ENCODE measurements at regions not wholly inside any gene's neighbourhood (a gene's known extent, or its start where the extent isn't known, plus 50 kb on each side); places are given as distances from the start of the nearest gene placed in this dataset.

DNA sequence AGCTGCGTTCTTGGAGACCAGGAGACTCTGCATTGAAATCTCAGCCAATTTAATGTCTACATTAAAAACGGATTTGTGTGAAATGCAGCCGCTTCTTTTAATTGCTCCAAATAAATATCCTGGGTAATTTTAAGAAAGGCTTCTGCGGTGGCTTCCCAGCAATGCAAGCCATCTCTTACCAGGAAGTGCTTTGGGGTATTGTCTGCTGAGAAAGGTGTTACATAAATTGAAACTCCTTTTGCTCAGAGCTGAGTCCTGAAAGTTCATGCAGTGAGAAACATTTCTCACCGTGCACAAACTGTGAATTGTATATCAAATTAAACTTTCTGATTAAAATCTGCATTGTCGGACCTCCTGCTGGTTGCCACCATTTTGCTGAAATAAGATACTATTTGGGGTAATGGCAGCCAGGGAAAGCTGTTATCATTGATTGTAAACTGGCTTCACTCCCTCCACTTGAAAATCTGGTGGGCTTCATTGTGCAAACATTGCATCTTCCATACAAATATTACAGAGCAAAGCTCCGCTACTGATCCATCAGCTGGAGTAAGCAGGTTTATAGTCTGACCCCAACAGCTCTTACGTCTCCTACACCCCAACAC, 59.5 kb downstream of the ZIC5 start:
- DNase-seq (ENCODE audit: low spot score), result no peak

DNA sequence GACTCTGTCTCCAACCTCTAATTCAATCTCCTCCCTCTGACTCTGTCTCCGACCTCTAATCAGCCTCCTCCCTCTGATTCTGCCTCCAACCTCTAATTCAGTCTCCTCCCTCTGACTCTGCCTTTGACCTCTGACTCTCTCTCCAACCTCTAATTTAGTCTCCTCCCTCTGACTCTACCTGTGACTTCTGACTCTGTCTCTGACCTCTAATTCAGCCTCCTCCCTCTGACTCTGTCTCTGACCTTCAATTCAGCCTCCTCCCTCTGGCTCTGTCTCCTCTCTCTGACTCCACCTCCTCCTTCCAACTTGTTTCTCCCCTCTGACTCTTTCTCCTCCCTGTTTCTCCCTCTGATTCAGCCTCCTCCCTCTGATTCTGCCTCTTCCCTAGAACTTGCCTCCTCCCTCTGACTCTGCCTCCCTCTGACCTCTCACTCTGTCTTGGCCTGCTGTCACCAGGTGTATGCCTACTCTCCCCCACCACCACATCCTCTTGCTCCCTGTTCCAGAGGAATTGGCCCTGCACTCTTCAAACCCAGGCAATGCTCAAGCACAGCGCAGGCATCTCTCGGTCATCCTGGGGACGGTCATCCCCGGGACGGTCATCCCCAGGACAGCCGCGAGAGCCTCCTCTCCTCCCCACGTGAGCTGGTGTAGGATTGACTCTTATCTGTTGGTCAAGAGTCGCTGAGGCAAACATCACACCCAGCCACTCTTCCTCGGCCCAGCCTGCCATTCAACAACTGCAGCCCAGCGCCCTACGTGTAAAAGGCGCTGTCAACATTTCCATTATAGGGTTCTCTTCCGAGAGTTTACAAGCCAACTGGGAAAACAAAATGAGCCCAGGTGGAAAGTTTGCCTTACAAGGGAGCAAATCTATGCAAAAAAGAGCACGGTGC, 60.2 kb downstream of the ZIC5 start:
- no peak for DNase-seq (ENCODE audit: low spot score)

DNA sequence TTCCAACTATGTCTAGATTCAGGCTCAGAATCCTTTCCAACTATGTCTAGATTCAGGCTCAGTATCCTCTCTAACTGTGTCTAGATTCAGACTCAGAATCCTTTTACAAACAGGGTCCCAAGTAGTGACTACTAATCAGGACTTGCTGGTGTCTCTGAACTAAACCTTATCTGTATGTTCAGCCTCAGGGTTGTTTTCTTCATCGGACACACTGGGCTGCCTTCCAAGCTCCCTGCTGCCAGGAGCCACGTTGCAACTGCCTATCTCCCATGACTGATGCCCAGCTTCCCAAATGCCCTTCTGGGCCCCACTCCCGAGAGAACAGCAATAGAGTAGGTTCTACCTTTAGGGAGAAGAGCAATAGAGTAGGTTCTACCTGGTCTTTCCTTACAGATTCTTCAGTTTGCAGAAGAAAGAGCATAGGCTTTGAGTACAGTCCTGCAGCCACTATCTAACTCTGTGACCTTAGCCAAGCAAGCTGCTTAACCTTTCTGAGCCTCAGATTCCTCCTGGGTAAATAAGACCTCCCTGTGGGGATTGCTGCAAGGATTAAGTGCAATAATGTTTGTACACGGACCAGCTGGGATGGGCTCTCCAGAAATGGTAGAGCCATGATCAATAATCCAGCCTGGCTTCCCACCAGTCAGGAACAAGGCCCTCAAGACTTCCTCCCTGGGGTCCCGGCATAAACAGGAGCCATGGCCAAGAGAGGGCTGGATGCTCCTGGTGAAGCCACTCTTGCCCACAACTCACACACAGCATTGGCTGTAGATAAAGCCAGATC, 61.5 kb downstream of the ZIC5 start:
- DNase-seq (ENCODE audit: low spot score), result no peak

DNA sequence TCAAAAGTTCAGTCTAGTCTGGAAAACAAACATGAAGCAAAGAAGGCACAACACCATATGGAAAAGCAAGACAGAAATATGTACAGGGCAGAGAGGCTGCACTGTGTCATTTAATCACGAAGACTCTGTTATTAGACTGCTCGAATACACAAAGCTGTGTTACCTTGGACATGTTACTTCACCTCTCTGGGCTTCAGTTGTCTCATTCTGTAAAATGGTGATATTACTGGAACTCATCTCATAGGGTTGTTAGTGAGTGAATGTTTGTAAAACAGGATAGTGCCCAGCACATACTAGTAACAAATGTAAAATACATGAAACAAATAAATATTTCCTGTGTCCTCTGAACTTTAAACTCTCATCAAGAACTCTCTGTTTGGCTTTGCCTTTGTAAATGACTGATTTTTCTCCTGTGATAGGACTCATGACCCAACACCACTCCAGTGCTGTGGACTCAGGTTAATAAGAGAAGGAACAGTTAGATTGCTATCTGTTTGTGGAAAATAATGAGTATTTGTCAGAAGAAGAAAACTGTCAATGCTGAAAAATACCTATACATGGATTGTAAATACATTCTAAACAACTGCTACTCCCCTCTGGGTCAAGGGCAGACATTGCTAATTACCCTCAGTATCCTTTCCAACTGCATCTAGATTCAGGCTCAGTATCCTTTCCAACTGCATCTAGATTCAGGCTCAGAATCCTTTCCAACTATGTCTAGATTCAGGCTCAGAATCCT, 62.3 kb downstream of the ZIC5 start:
- no peak for DNase-seq (ENCODE audit: low spot score)

DNA sequence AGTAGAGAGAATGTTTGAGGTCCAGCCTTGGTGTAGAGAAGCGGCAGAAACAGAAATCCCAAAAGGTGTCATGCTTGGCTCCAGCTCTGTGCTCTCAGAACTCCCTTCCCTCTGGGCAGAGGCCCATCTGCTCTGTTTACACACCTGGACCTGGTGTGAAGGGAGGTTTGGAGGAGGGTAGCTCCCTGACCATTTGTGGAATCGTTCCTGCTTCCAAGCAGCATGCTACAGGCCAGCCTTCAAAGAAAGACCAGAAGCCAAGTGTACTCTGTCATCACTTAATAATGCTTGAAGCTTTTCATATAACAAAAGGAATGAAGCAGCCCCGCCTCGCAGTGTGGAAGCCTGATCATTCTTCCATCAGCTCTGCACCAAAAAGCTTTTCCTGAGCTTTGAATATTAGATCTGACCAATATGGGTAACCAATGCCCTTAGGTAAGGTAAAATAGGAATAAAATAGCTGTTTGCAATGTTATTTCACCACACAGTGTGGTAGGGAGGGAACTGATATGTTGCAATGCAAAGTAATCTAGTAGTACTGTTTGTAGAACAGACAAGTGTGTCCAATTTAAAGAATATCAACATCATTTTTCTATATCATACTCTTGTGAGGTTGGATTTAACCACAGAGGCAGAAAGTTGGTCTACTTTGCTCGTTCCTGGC, 63.3 kb downstream of the ZIC5 start:
- DNase-seq (ENCODE audit: low spot score), result no peak

DNA sequence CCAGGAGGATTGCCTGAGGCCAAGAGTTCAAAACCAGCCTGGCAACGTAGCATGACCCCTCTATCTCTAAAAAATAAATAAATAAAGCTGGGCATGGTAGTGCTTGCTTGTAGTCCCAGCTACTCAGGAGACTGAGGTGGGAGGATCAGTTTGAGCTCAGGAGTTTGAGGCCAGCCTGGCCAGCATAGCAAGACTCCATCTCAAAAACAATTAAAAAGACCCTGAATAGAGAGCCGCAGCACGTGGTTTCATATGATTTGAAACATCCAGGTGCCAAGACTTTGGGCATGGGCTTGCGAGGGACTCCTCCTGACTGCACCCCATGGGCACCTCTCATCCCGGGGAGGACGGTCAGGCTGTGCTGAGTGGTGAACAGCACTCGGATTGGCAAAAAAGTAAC, 63.9 kb downstream of the ZIC5 start:
- no peak for DNase-seq (ENCODE audit: low spot score)

DNA sequence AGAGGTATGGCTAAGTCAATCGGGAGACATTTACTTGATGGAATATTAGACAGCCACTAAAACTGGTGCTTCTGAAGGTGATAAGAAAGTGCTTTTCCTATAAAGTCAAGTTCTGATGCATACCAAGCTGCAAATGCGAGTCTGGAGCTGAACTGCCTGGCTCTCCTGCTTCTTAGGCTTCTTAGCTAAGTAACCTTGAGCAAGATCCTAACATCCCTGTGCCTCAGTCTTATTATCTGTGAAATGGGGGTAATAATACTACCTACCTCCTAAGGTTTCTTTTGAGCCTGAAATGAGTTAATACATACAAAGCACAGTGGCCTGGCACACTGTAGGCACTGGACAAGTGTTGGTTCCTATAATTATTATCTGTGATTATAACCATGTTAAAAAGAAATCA, 64.5 kb downstream of the ZIC5 start:
- no peak for DNase-seq (ENCODE audit: low spot score)

DNA sequence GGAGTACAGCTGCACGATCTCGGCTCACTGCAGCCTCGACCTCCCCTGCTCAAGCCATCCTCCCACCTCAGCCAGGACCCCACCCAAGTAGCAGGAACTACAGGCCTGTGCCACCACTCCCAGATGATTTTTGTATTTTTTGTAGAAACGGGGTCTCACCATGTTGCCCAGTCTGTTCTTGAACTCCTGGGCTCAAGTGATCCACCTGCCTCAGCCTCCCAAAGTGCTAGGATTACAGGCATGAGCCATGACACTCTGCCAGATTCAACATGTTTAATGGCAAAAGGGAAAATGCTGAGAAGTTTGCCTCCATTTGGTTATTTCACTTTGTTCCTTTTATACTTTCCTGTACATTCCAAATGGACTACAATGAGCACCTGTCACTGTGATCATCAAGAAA, 65.8 kb downstream of the ZIC5 start:
- no peak for DNase-seq (ENCODE audit: low spot score)

DNA sequence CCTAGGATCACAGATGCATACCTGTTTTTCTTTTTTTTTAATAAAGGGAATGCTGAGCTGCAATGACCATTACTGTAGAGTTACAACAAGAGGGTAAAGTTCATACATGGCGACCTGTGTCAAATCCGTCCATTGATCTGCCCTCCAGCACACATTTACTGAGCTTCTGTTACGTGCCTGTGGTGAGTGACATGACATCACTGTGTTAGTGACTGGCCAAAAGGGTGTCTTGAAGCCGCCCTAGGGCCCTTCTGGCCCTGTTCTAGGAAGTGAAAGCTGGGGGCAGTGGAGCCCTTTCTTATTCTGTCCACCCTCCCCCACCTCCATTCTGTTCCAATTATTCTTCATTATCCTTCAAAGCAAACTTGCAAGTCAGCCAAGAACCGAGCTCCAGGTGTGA, 66.3 kb downstream of the ZIC5 start:
- no peak for DNase-seq (ENCODE audit: low spot score)

DNA sequence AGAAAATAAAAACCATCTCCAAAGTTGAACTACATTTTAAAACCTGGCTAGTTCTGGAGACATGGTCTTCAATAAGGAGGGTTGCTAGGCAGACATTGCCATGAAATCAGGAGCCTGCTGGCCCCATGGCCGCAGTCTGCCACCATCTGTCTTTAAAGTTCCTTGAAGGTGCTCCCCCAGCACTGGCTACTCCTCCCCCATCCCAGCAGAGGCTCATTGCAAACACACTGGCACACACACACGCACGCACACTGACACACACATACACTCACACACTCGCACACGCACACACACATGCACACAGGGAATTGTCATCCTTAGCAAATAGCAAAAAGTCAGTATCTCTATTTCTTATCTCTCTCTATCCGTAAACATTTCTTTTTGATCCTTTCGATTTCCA, 68.4 kb downstream of the ZIC5 start:
- no peak for DNase-seq (ENCODE audit: low spot score)

DNA sequence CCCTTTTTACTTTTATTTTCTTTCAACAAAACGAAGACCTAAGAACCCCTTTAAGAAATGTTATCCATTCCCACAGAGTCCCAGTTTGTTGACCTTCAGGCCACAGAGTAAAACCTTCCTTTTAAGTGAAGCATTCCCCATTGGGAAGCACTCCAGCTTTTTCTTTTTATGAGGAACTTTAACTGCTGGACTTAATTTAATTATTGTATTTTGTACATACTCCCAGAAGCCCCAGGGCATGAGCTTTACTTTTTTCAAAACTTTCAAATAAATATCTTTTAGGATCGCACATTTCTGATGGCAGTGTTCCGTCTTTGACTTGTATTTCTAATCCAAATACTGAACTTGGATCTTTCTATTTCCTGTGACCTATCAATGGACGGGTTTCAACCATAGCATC, 68.9 kb downstream of the ZIC5 start:
- no peak for DNase-seq (ENCODE audit: low spot score)

DNA sequence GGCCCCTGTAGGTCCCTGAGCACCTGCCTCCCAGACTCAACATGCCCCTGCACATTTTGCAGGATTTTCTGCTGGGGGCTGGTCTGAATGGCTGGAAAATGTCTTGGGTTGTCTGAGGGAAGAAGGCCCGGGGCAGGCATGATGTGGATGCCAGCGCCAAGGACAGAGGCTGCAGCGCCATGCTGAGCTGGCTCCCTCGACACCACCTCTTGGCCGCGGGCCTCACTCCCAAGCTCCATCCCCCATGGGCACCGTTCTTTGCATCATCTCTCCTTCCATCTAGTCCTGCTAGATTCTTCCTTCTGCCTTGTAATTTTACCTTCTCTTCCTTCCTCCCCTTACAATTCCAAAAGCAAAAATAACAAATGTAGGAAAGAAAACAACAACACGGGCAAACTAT, 70.6 kb downstream of the ZIC5 start:
- no peak for DNase-seq (ENCODE audit: low spot score)

DNA sequence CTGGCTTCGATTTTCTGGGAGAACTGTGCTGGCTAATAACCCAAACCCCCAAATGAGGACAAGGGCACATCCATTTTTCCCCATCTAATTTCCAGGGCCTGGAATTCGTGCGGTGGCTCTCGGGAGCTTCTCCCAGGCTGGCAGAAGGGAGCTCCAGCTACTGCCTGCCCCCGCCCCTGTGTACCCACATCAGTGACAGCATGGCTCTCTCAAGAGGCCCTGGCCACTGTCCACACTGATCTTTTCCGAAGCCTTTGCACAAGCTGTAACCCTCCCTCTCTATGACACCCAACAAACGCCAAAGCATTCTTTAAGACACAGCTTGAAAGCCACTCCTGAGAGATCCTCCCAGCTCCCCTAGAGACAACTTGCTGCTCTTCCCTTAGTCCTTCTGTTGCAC, 73.1 kb downstream of the ZIC5 start:
- no peak for DNase-seq (ENCODE audit: low spot score)

DNA sequence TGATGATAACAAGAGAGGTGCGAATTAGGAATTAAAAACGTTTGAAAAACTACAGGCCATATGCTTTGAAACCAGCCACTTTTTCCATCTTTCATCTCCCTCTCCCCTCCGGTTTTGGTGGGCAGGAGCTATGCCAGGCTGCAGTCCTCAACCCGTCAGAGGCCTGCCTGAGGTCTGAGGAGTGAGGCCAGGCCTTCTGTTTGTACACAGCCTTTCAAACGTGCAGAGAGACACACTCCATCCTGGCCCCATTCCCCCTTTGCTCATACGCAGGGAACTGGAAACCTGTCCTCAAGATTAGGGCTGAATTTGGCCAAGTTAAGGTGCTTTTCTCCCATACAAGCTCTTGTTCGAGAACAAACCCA, 74.5 kb downstream of the ZIC5 start:
- no peak for DNase-seq (ENCODE audit: low spot score)

DNA sequence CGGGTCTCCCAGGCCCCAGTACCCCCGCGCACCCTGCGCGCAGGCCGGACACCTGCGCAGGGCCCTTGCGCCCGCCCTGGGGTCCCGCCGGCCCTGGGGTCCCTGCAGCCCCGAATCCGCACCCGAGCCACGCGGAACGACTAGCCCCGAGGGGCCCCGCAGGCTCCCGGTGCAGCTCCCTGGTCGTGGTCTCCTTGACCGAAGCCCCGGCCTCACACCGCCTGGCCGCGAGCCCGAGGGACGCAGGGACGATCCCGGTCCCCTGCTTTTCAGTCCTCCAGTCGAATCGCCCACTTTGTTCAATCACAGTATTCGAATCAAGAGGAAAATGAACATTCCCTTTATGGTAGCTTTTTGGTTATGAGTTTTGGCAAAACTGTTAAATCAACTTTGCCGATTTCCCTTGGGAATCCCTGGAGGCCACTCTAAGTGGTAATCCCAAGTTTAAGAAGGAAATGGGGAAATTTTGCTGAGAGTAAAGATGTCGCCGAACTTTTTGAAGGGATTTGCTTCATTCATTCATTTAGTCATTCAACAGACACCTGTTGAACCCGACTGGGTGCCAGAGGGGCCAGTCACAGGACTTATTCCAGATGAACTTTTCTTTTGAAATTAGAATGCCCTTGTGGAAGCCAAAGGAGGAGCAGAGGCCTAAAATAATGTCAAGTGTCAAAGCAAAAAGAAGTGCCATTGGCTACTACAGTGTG, 75.0 kb downstream of the ZIC5 start:
- DNase-seq (ENCODE audit: low spot score), result no peak

DNA sequence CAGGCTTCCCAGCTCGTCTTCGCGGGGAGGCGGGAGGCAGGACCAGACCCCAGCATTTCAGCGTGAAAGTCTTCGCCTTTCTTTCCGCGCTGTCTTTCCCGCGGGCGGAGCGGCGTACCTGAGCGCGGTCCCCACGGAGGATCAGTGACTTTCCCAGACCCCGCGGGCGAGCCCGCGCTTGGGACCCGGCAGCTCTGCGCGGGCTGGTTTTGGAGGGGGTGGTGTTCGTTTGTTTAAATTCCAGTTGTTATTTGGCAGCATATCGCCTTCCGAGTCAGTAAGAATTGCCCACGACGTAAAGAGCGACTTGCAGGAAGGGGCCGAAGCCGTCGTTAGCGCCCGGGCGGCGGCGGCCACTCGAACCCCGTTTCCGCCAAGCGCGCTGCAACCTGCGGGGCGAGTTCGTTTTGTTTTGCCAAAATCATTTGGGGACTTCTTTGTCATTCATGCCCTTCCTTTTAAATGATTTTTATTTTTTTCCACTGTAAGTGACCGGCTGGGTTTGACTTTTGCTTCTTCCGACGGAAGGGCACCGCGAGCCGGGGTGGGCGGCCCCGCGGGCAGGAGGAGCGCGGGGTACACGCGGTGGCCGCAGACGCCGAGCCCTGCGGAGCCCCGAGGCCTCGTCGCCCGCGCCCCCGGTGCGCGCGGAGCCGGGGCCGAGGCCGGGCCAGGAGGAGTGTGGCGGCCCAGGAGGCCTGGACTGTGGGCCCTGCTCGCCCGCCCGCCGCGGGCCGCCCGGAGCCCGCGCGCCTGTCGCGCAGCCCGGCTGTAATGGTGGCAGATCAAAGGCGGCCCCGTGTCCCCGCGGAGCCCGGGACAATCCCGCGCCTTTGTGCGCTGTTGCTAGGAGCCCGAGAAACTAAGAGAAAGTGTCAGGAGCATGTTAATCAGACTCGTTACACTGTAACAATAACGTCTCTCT, 75.9 kb downstream of the ZIC5 start:
- peak; percentile 79 for DNase-seq (ENCODE audit: low spot score)

DNA sequence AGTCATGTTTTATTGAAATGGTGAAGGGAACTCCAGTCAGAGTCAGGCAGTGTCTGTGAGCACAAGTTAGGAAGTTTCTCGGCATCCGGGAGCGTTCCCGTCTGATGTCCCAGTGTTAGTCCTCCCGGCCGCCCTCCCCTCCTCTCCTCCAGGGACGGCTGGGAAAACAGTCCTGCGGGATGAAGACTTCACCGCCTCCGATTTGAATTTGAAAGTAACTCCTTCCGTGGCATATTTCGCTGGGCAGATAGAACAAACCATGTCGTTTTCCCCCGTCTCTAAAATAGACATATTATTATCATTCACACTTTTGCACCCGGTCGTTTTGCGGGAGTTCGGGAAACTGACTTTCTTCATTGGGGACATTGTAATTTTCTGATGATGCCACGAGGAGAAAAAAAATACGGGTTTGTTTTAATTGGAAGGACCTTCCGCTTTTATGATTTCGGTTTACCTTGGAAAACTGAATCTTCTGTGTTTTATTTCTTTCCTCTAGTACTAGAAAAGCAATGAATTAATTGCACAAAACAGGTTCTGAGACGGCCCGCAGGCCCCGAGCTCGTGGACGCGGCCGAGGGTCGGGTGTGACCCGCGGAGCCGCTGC, 76.6 kb downstream of the ZIC5 start:
- no peak for DNase-seq (ENCODE audit: low spot score)

DNA sequence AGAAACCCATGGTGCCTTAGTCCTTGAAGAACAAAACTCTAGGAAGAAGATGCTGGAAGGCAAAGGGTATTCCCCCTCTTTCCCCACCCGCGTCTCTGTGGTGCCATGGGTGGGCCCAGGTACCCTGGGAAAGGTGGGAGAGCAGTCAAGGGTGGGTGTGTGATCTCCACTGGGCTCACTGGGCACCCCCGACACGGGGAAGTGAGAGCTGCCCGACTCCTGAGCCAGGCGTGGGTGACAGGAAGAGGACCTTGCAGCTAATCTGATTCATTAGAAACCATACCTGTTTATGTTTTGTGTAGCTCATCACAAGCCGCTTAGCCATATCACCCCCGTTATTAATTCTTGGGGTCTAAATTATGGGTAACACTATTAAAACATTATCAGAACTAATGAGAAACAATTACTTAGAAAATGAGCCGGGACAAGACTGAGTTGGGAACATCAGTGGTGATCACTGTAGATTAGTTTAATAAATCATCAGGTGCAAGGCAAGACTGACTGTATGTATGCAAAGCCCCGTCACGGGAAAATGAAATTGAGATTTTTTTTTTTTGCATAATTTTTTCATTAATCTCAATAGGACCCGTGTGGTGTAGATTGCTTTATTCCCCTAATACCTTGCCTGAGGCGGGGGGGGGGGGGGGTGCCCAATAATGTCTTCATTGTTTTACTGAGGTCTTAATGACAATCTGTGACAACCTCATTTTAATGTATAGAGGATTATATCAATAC, 77.3 kb downstream of the ZIC5 start:
- DNase-seq (ENCODE audit: low spot score), result peak; percentile 41

DNA sequence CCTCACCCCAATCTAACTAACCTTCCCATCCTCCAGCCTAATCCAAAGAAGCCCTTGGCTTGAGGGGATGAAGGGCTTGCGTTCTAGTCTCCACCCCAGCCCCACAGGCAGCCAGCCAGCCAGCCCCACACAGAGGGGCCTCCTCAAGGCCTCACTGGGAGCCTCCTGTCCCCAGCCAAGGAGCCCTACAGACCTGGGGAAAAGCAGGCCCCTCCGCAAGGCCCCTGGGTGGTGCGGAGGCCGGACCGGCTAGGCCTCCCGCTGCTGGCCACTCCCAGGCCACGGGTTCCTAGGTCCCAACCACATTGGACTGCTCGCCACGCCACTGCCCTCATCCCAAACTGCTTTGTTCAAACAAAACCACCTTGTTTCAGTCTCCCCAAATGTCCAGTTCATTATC, 78.0 kb downstream of the ZIC5 start:
- DNase-seq (ENCODE audit: low spot score), result peak; percentile 43

Data from ecto neural progenitor cell (in vitro differentiated cells).